Keratinocyte (primary cell): ENCODE measurements at regions not wholly inside any gene's neighbourhood (a gene's known extent, or its start where the extent isn't known, plus 50 kb on each side); places are given as distances from the start of the nearest gene placed in this dataset.

Experiments used
- DNase-seq: peaks from one replicate; pipeline ENCODE4 v3.0.0-alpha.2; 2011; ENCODE audit warnings: low read depth, missing footprints, low spot score
- FAIRE-seq: peaks from 2 replicates; lab custom pipeline; 2011; peaks lifted over from hg19 to GRCh38; lab: Jason Lieb, UNC
- H2AFZ ChIP-seq: 2 replicates; pipeline ENCODE4 v1.6.0; 2012; ENCODE audit warnings: low read length, control low read depth, inconsistent platforms; ENCODE audit not compliant: control insufficient read depth
- H3K27ac ChIP-seq: 2 replicates; pipeline ENCODE4 v1.5.1; 2011; ENCODE audit warnings: low read length; ENCODE audit not compliant: control insufficient read depth, insufficient read depth
- H3K27me3 ChIP-seq: 3 replicates; pipeline ENCODE4 v1.6.0; 2011; ENCODE audit warnings: low read length; ENCODE audit not compliant: control insufficient read depth, insufficient read depth; ENCODE audit errors: extremely low read depth
- H3K36me3 ChIP-seq, 2 experiments: 2 replicates in 1 of 2; 3 replicates in 1 of 2; pipeline ENCODE4 v1.5.1; 2011; ENCODE audit warnings: low read length in 2 of 2, mild to moderate bottlenecking in 1 of 2; ENCODE audit not compliant: control insufficient read depth in 2 of 2, insufficient read depth in 2 of 2; ENCODE audit errors: extremely low read depth in 1 of 2
- H3K4me1 ChIP-seq: 3 replicates; pipeline ENCODE4 v1.5.1; 2011; ENCODE audit warnings: low read length; ENCODE audit not compliant: control insufficient read depth, insufficient read depth; ENCODE audit errors: extremely low read depth
- H3K4me2 ChIP-seq: 3 replicates; pipeline ENCODE4 v1.6.0; 2011; ENCODE audit warnings: low read depth, low read length; ENCODE audit not compliant: control insufficient read depth, insufficient read depth; ENCODE audit errors: extremely low read depth
- H3K4me3 ChIP-seq, 3 experiments: fragments of 200-600 bp in 1 of 3; sonication (generic) in 1 of 3; 2 replicates in 2 of 3; 3 replicates in 1 of 3; pipeline ENCODE4 v1.5.1; 2011 to 2016; ENCODE audit warnings: low read length in 3 of 3, mild to moderate bottlenecking in 3 of 3, control low read depth in 2 of 3, inconsistent platforms in 1 of 3, low read depth in 1 of 3, mixed read lengths in 1 of 3, mixed run types in 1 of 3, moderate library complexity in 1 of 3; ENCODE audit not compliant: control insufficient read depth in 2 of 3, insufficient read depth in 2 of 3; ENCODE audit errors: extremely low read depth in 1 of 3
- H3K79me2 ChIP-seq: 2 replicates; pipeline ENCODE4 v1.6.0; 2012; ENCODE audit warnings: low read length; ENCODE audit not compliant: control insufficient read depth, insufficient read depth
- H3K9ac ChIP-seq: 3 replicates; pipeline ENCODE4 v1.6.0; 2011; ENCODE audit warnings: low read length; ENCODE audit not compliant: control insufficient read depth, insufficient read depth; ENCODE audit errors: extremely low read depth
- H3K9me1 ChIP-seq: 3 replicates; pipeline ENCODE4 v1.6.0; 2011; ENCODE audit warnings: low read length; ENCODE audit not compliant: control insufficient read depth, insufficient read depth; ENCODE audit errors: extremely low read depth
- H3K9me3 ChIP-seq: 2 replicates; pipeline ENCODE4 v1.5.1; 2012; ENCODE audit warnings: low read depth, low read length; ENCODE audit not compliant: control insufficient read depth
- H4K20me1 ChIP-seq: 3 replicates; pipeline ENCODE4 v1.6.0; 2011; ENCODE audit warnings: low read length; ENCODE audit not compliant: control insufficient read depth, insufficient read depth; ENCODE audit errors: extremely low read depth
- CTCF ChIP-seq, 3 experiments: IDR thresholded peaks in 1 of 3; conservative IDR thresholded peaks in 1 of 3; optimal IDR thresholded peaks in 1 of 3; 2 replicates in 2 of 3; 3 replicates in 1 of 3; pipeline versions ENCODE3 to v1.5.1; 2011; ENCODE audit warnings: low read length in 3 of 3, mild to moderate bottlenecking in 3 of 3, moderate library complexity in 2 of 3, control low read depth in 1 of 3, inconsistent platforms in 1 of 3; ENCODE audit not compliant: insufficient read depth in 2 of 3; ENCODE audit errors: extremely low read depth in 1 of 3
- EZH2 ChIP-seq: IDR thresholded peaks from one replicate; pipeline ENCODE4 v1.6.1; 2012; ENCODE audit warnings: inconsistent platforms, mild to moderate bottlenecking, low read length, moderate library complexity
- dilution Hi-C: fragments of 300-500 bp; cut with MboI; formaldehyde crosslinking; loops from one replicate; pipeline ENCODE4 v1.7.0; 2020; ENCODE audit warnings: low sequenced_read_pairs; ENCODE audit not compliant: extremely low pct_ligation_motif_present

GRCh38 chr5:3904584-3904983, 309.0 kb downstream of the IRX1 start:
- no peak overlapping the region for H3K27ac ChIP-seq
- no peak overlapping the region for H2AFZ ChIP-seq
- no peaks in the 10 kb centered on the region for H3K4me1 ChIP-seq
- H3K27me3 ChIP-seq, result no peaks in the 10 kb centered on the region
- dilution Hi-C loops, result no loop called here
- DNase-seq, result no peak
- no peaks in the 10 kb centered on the region for H3K9me3 ChIP-seq
- no peak overlapping the region for H3K4me2 ChIP-seq
- H3K79me2 ChIP-seq, result no peaks in the 10 kb centered on the region
- H3K4me3 ChIP-seq, result no peak overlapping the region
- no peak for TF ChIP-seq CTCF (optimal IDR thresholded peaks at IDR 0.05 in 1 of 3, IDR thresholded peaks at IDR 0.05 in 1 of 3, conservative IDR thresholded peaks at IDR 0.05 in 1 of 3; ENCODE audit: extremely low read depth in 1 of 3, insufficient read depth in 2 of 3, low read length in 3 of 3)
- no peak for TF ChIP-seq EZH2
- no peaks in the 10 kb centered on the region for H4K20me1 ChIP-seq
- no peaks in the 10 kb centered on the region for H3K36me3 ChIP-seq
- no peak for FAIRE-seq
- H3K9ac ChIP-seq, result no peak overlapping the region
- no peaks in the 10 kb centered on the region for H3K9me1 ChIP-seq

- DNase-seq (no peak), FAIRE-seq (no peak)
- no peaks in the 10 kb centered on the region for H3K9me3 ChIP-seq
- H3K9me1 ChIP-seq, result no peaks in the 10 kb centered on the region
- H2AFZ ChIP-seq, result no peak overlapping the region
- no peak overlapping the region for H3K4me3 ChIP-seq
- no peaks in the 10 kb centered on the region for H3K36me3 ChIP-seq
- H3K9ac ChIP-seq, result no peak overlapping the region
- no peak overlapping the region for H3K27ac ChIP-seq
- no peak for TF ChIP-seq CTCF (optimal IDR thresholded peaks at IDR 0.05 in 1 of 3, IDR thresholded peaks at IDR 0.05 in 1 of 3, conservative IDR thresholded peaks at IDR 0.05 in 1 of 3; ENCODE audit: extremely low read depth in 1 of 3, insufficient read depth in 2 of 3, low read length in 3 of 3)
- TF ChIP-seq EZH2, result no peak
- H3K79me2 ChIP-seq, result no peaks in the 10 kb centered on the region
- H3K4me1 ChIP-seq, result no peaks in the 10 kb centered on the region
- H3K4me2 ChIP-seq, result no peak overlapping the region
- no peaks in the 10 kb centered on the region for H3K27me3 ChIP-seq
- dilution Hi-C loops, result no loop called here
- H4K20me1 ChIP-seq, result no peaks in the 10 kb centered on the region
Measured at GRCh38 chr5:3905031-3905430, 309.4 kb downstream of the IRX1 start.
